Thyroid gland (tissue), 4 donors: ENCODE measurements at regions not wholly inside any gene's neighbourhood (a gene's known extent, or its start where the extent isn't known, plus 50 kb on each side); places are given as distances from the start of the nearest gene placed in this dataset.

Experiments used
- CTCF ChIP-seq, 6 experiments: fragments of 200-600 bp in 3 of 6; fragments of 450-650 bp in 3 of 6; sonication (generic) in 3 of 6; IDR thresholded peaks; one replicate each; pipeline ENCODE4 v1.5.1; 2016 to 2019; ENCODE audit warnings: antibody characterized with exemption in 6 of 6, mild to moderate bottlenecking in 2 of 6, inconsistent platforms in 1 of 6, moderate library complexity in 1 of 6
- POLR2A ChIP-seq, 2 donors: fragments of 450-650 bp; IDR thresholded peaks; one replicate each; pipeline ENCODE4 v1.6.1; 2017; ENCODE audit warnings: antibody characterized with exemption in 2 of 2, mild to moderate bottlenecking in 2 of 2, moderate library complexity in 1 of 2

DNA sequence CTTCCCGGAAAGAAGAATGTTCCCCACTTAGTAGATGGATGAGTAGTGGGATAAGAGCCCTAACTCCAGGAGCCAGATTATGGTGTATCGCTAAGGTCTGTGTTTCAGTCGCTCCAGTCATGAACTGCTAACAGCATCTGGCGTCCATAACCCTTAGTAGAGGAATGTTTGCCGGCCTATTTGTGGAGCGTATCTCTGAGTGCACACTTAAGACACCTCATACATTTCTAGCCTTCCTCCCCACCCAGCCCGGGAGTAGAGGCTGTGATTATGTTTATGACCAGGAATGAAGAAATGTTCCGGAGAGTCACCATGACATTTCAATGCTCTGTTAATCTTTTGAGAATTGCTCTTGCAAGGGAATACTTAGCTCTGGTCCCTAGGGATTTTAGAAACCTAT, 251.1 kb upstream of the SOX4 start:
- TF ChIP-seq CTCF (IDR thresholded peaks at IDR 0.05), result no peak
- no peak for TF ChIP-seq POLR2A (IDR thresholded peaks at IDR 0.05)
